ENCODE measurements at regions not wholly inside any gene's neighbourhood (a gene's known extent, or its start where the extent isn't known, plus 50 kb on each side); places are given as distances from the start of the nearest gene placed in this dataset.

- Histone ChIP-seq H3K36me3 (ENCODE audit: control insufficient read depth, insufficient read depth, low read length) (no peaks in the 10 kb centered on the region), H3K4me3 (replicated peaks; ENCODE audit: low read depth, low read length) (no peak overlapping the region), H3K27me3 (replicated peaks; ENCODE audit: control insufficient read depth, insufficient read depth, low read length) (no peaks in the 10 kb centered on the region)
- TF ChIP-seq, protein P1, sequence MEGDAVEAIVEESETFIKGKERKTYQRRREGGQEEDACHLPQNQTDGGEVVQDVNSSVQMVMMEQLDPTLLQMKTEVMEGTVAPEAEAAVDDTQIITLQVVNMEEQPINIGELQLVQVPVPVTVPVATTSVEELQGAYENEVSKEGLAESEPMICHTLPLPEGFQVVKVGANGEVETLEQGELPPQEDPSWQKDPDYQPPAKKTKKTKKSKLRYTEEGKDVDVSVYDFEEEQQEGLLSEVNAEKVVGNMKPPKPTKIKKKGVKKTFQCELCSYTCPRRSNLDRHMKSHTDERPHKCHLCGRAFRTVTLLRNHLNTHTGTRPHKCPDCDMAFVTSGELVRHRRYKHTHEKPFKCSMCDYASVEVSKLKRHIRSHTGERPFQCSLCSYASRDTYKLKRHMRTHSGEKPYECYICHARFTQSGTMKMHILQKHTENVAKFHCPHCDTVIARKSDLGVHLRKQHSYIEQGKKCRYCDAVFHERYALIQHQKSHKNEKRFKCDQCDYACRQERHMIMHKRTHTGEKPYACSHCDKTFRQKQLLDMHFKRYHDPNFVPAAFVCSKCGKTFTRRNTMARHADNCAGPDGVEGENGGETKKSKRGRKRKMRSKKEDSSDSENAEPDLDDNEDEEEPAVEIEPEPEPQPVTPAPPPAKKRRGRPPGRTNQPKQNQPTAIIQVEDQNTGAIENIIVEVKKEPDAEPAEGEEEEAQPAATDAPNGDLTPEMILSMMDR (IDR thresholded peaks at IDR 0.05; ENCODE audit: insufficient read depth, low read length, poor library complexity, severe bottlenecking), result peak; percentile 82
- DNase-seq (ENCODE audit: extremely low read depth, insufficient read length), result no peak
These were observed 51.4 kb upstream of the SCIN start for GRCh38 chr7:12518920-12519681.

- DNase-seq (ENCODE audit: extremely low read depth, insufficient read length), result no peak
- Histone ChIP-seq H3K36me3 (ENCODE audit: control insufficient read depth, insufficient read depth, low read length) (no peaks in the 10 kb centered on the region), H3K4me3 (replicated peaks; ENCODE audit: low read depth, low read length) (no peak overlapping the region), H3K27me3 (replicated peaks; ENCODE audit: control insufficient read depth, insufficient read depth, low read length) (no peaks in the 10 kb centered on the region)
- TF ChIP-seq, protein P1 (IDR thresholded peaks at IDR 0.05; ENCODE audit: insufficient read depth, low read length, poor library complexity, severe bottlenecking), result no peak
These were observed 50.9 kb upstream of the SCIN start for GRCh38 chr7:12519682-12520009.

Measured in GM06990 (cell line).